ENCODE measurements at regions not wholly inside any gene's neighbourhood (a gene's known extent, or its start where the extent isn't known, plus 50 kb on each side); places are given as distances from the start of the nearest gene placed in this dataset.

- DNase-seq (ENCODE audit: low spot score), result no peak
Measured at GRCh38 chr1:55679971-55680370, 464.8 kb upstream of the USP24 start.

DNA sequence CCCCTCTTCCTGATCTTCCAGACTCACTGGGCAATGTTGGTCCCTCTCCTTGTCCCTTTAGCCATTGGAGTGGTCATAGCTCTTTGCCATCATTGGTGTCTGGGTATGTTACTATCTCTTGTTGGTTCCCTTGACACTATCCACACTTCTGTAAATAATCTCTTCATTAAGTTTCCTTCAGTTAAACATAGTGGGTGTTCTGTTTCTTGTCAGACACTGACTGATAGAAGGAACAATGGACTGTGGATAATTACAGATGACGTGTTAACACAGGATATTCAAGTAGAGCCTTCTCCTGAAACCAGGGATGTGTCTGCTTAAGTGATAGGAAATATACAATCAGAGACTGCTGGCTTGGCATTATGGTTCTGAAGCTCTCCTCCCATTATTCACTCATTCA is 458.3 kb upstream of the USP24 start:
- DNase-seq (ENCODE audit: low spot score), result no peak

- no peak for DNase-seq (ENCODE audit: low spot score)
Measured at GRCh38 chr1:55670331-55671082, 455.3 kb upstream of the USP24 start.

- no peak for DNase-seq (ENCODE audit: low spot score)
Measured at GRCh38 chr1:55669293-55669692, 454.1 kb upstream of the USP24 start.

DNA sequence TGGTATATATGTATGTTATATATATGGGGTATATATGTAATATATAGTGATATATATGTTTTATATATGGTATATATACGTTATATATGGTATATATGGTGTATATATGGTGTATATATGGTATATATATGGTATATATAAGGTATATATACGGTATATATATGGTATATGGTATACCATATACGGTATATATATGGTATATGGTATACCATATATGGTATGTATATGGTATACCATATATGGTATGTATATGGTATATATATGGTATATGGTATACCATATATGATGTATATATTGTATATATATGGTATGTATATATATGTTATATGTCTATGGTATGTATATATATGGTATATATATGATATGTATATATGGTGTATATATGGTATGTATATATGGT is 447.7 kb upstream of the USP24 start:
- no peak for DNase-seq (ENCODE audit: low spot score)

- DNase-seq (ENCODE audit: low spot score), result no peak
Measured at GRCh38 chr1:55658917-55659316, 443.8 kb upstream of the USP24 start.

- DNase-seq (ENCODE audit: low spot score), result no peak
Measured at GRCh38 chr1:55654750-55655149, 439.6 kb upstream of the USP24 start.

DNA sequence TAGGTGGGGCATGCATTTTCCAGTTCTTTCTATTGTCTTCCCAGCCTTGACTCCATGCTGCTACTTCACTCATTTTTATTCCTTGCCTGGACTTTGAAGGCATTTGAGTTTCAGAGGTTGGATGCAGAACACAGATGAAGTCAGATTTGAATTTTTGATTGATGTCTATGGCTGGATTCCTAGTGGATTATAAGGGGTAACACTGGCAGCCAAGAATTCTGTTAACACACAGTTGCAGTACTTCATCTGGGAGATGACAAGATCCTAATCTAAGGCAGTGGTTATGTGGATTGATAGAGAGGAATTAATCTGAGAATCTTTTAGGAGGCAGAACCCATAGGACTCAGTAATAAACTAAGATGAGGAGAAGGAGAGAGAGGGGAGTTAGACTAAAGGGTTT is 439.0 kb upstream of the USP24 start:
- no peak for DNase-seq (ENCODE audit: low spot score)

GRCh38 chr1:55650444-55650843 is 435.3 kb upstream of the USP24 start:
- DNase-seq (ENCODE audit: low spot score), result no peak

GRCh38 chr1:55646181-55646580 is 431.0 kb upstream of the USP24 start:
- no peak for DNase-seq (ENCODE audit: low spot score)

DNA sequence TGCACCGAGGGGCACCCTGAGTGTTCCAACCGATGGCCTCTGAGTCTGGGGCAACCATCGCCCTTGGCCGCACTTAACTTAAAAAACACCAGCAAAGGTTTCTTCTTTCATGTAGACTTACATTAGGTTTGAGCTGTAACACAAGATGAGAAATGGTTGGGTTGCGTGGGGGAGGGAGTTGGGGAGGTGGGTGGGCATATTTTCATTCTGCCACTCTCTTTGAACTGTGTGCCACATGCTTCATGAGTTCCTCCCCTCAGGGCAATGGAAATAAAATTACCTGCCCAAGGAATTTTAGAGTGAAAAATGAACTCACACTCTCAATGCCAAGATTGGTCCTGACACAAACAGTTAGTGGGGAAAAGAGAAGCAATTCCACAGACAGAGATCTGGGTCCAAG is 430.1 kb upstream of the USP24 start:
- no peak for DNase-seq (ENCODE audit: low spot score)

DNA sequence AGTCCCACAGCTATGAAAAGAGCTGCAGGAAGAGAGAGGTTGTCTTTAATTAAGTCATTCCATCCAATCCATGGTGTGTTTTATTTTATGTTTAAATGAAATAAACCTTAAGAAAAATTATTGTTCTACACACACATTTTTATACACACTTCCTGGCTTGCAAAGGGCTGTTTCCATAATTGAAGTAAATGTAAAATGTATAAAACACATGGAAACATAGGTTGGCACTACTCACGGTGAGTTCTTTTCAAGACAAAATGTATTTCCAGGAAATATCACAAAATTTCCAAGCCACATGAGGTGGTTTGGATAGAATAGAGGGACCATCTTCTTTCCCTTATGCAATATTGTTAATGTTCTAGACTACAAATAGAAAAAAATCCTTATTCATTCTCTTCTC is 426.8 kb upstream of the USP24 start:
- no peak for DNase-seq (ENCODE audit: low spot score)

GRCh38 chr1:55640708-55641473 is 425.7 kb upstream of the USP24 start:
- DNase-seq (ENCODE audit: low spot score), result no peak

DNA sequence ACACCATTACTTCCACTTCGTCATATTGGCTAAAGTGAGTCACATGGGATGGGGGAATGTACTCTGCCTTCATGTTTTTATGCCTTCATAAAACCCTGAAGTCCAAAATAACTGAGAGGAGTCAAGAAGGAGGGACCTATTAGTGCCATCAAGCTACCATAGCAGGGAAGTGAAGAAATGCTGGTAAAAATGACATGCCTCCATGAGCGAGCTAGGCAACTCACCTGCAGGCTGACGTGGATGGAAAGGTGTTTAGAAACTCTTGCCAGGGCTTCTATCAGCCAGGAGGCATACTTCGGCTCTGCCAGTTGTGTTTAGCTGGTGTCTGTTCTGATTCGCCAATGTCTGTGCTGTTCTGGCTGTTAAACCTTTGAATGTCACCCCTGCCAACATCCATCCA is 424.4 kb upstream of the USP24 start:
- DNase-seq (ENCODE audit: low spot score), result no peak

DNA sequence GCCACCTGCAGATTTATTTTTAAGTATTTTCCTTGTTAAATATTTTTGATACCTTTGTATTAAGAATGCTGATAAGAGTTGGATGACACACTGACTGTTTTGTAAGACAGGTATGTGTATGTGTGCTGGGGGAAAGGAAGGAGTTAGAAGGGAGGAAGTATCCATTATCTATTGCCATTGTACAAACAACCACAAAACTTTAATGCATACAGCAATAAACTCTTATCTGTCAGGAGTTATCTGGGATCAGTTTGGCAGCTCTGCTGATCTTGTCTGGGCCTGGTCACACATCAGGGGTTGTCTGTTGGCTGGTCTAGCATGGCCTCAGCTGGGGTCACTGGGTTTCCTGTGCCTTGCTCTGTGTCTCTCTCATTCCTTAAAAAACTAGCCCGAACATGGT is 423.9 kb upstream of the USP24 start:
- no peak for DNase-seq (ENCODE audit: low spot score)

DNA sequence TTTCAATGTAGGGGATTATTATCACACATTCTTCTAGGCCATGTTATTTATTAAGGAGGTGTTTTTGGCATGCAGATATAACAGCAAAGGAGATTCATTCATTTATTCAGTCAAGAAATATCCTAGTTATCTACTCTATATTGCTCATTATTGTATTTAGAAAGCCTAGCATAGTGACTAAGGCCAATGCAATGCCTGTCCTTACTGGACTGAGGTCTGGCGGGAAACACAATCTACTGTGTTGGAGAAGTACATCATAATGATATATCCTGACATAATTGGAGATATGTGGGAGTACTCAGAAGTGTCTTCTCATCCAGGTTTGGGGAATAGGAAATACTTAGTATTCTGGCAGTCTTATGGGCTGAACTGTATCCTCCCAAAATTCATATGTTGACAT is 421.5 kb upstream of the USP24 start:
- DNase-seq (ENCODE audit: low spot score), result no peak

GRCh38 chr1:55635856-55636255 is 420.7 kb upstream of the USP24 start:
- DNase-seq (ENCODE audit: low spot score), result no peak

DNA sequence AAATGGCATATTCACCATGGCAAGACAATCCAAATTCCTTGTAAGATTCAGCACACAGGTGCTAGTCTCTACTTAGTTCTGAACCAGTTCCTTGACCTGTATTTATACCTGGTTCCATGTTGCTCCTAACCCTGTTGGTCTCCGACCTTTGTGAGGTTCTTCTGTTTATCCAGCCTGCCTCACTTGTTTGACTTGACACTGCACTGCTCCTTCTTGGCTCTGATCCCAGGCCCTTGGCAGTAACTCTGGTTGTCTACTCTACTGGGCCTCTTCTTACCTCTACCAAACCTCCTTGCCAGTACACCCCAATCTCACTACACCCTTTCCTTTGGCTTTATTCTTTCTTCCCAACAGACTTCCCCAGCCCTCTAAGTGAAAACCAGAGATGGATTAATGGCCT is 419.4 kb upstream of the USP24 start:
- no peak for DNase-seq (ENCODE audit: low spot score)

DNA sequence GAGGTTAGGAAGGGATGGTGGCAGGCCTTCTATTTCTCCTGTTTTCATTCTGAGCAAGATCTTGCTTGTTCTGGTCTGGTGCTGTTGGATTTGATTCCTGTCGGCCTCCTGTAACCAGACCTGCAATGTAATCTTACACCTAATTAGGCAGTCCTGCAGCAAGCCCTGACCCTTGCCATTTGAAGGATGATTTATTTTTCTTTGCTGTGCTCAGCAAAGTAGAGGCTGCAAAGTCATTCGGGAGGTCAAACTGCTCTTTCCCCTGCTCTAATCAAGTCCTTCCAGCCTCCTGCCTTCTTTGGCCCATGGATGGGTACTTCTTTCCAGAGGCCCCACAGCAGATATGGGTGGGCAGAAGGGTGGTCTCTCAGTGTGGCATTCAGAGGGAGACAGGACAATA is 417.7 kb upstream of the USP24 start:
- no peak for DNase-seq (ENCODE audit: low spot score)

DNA sequence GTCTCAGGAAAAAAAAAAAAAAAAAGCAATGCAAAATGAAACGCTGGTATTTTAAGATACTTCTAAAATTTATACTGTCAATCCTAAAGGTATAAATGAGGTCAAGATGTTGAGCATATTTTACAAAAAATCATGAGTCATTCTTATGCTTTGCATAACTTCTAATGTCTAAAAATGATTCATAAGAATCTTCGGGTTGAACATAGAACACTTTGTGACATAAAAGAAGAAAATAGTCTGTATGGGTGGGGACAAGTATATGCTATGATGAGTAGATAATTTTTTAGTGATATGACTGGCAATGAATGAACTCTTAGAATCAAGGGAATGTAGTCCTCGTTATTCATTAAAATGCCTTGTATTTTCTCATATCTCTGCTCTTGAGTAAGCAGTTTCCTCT is 416.9 kb upstream of the USP24 start:
- no peak for DNase-seq (ENCODE audit: low spot score)

GRCh38 chr1:55631509-55631908 is 416.3 kb upstream of the USP24 start:
- no peak for DNase-seq (ENCODE audit: low spot score)

DNA sequence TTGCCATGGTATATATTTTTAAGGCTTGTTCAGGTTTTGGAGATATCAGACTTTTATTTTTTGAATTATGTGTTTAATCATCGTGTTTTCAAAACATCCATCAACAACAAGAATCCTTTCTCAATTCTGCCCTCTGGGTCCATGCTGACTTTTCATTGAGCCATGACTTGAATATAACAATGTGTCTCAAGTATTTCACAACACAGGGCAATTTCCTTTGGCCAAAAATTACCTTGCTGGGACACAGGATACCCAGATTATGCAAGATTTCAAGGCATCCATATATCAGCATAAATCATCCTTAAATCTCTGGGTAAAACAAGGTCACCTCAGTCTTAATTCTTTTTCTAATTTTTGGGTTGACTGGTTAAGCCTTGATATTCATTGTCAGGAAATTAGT is 411.2 kb upstream of the USP24 start:
- DNase-seq (ENCODE audit: low spot score), result no peak

DNA sequence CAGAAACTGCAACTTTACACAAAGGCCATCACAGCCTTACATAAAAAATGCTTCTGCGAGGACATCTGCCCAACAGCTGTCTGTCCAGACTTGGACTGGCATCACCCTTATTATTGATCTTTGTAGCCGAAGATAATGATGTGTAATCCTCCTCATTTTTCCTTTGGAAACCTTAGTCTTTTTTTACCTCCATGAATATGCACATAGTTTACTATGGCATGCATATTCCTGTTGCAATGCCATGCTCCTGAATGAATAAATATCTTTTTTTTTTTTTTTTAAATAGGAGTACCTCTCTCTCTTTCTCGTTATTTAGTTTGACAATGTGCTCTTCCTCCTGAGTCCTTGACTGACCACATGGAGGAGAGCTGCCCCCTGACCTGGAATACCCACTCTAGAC is 409.6 kb upstream of the USP24 start:
- no peak for DNase-seq (ENCODE audit: low spot score)

GRCh38 chr1:55623311-55623710 is 408.1 kb upstream of the USP24 start:
- DNase-seq (ENCODE audit: low spot score), result no peak
